SIG-M5 treated with dmso at 0.1 percent for 504 hours (cell line): ENCODE measurements at regions not wholly inside any gene's neighbourhood (a gene's known extent, or its start where the extent isn't known, plus 50 kb on each side); places are given as distances from the start of the nearest gene placed in this dataset.

Experiments used
- DNase-seq: peaks from one replicate; lab custom pipeline; 2025; ENCODE audit not compliant: unreplicated experiment; lab: John Stamatoyannopoulos, UW

DNA sequence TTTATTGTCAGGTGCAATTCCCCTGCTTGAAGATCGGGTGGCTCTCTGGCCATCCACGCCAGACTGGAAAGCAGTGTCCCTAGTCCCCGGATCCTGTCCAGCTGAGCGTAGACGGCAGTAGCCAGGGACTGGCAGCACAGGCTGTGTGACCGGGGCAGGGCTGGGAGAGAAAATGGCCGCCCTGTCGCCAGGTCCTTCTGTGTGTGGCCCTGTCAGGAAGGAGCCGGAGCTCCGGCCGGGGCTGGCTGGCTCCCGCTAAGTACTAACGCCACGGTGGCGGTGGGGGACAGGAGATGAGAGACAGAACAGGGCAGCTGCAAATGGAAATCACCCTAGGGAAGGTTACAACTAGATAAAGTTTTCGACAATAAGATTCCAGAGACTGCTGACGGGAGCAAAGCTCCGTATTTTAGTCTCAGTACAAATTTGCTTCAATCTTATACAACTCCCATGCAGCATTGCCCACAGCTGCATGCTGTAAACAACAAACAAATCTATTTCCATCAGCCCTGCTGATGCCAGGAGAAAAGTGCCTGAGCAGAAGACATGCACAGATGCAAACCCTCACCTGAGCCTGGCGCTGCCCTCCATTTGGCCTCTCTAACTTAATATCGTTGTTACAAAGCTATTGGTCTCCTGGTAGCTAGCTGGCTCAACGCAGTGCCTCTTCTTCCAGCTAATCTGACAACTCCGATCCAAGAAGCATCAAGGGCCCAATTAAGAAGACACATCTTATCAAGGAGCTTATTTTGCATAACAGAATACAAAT lies 253.0 kb downstream of the TSHZ3 start:
- no peak for DNase-seq

GRCh38 chr19:31095100-31095804 lies 254.0 kb downstream of the TSHZ3 start:
- DNase-seq, result no peak

DNA sequence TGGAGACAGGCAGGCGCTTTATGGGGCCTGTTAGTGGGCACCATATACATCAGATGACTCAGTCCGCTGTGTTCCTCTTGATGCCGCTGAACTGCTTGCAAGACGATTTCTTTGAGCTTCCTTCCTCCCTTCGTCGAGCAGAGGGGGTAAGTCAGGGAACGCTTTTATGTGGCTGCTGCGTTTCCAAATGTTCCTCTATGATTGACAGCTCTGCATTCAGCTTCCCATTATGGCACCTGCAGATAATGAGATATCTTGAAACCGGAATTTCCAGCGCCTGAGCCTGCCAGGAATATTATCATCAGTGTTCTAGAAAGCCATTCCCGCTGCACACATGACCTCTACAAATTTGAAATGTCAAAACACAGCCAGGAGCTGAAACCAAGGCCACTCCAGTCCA lies 257.0 kb downstream of the TSHZ3 start:
- no peak for DNase-seq

DNA sequence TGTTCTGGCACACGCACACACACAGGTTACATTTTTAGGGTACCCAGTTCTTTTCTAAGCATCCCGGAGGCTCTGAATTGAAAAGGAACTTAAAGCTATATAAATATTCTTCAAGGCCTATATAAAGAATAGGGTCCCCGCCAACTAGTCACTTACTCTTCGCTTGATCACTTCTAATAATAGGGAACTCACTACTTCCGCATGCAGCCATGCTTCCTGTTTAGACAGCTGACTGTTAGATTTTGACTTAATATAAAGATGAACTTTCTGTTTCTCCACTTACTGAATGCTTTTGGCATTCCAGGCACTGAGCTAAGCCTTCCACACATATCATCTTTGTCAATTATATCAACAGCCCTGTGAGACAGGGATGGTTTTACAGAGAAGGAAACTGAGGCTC lies 259.6 kb downstream of the TSHZ3 start:
- no peak for DNase-seq

GRCh38 chr19:31085125-31085524 lies 264.1 kb downstream of the TSHZ3 start:
- no peak for DNase-seq

GRCh38 chr19:31083105-31083504 lies 266.1 kb downstream of the TSHZ3 start:
- no peak for DNase-seq

GRCh38 chr19:31075146-31075655 lies 274.0 kb downstream of the TSHZ3 start:
- no peak for DNase-seq

- peak; percentile 1 for DNase-seq
These were observed 274.8 kb downstream of the TSHZ3 start for GRCh38 chr19:31074199-31075125.

- no peak for DNase-seq
These were observed 275.6 kb downstream of the TSHZ3 start for GRCh38 chr19:31073485-31074198.

DNA sequence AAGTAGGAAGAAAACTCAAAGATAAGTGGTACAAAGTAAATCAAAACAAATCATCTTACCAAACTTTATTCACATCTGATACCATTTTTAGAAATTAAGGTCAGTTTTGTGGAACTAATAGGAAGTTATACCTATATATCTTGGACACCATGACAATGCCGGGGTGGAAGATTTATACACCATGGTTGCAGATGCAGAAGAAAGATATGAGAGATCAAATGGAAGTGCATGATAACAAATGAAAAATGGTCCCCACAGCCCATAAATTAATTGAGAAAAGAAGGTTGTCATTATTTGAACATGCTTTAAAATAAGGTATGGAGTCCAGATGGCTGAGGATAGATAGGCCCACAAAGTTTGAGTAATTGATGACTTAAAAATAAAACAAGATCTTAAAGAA lies 276.8 kb downstream of the TSHZ3 start:
- DNase-seq, result no peak

DNA sequence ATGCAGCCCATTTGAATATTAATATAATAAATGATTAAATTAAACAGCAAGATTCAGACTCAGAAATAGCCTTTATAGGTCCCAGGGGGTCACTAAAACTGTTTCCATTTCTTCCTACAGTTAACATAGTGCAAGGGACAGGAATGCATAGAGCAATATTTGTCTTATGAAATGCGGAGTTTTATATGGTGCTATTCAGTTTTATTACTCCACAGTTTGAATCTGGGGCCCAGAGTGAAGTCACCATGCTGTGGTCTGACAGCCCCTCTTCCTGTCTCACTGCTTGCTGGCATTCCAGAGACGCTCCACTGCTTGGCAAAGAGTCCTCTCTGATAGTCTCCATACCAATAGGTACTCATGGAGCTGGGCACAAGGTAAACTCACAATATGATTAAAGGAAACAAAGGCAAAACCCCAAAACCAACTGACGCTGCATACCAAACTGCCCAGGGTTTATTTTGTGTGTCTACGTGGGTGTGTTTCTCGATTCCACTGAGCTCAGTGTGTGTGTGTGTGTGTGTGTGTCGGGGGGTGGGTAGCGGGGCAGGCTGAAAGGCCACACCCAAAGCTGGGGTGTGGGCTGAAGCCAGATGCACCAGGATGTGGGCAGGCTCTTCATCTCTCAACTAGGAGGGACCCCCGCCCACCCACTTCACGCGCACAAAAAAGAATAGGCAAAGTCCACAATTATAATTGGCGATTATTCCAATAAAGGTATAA lies 277.9 kb downstream of the TSHZ3 start:
- DNase-seq, result no peak

- DNase-seq, result no peak
These were observed 278.8 kb downstream of the TSHZ3 start for GRCh38 chr19:31070146-31071065.

DNA sequence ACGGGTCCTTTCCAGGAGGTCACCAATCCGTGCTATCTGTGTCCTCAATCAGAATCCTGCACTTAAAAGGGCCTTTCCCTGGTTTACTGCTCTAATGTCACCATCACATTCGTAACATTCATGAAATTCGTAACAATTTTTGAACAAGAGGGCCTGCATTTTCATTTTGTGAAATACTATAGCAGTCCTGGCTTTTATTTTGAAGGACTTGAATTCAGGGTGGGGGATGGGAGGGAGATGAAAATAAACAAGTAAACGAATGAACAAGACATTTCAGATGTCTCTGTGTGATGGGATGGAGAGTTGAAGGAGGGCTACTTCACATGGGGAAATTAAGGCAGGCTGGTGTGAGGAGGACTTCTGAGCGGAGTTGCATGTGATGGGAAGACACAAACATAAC lies 281.0 kb downstream of the TSHZ3 start:
- no peak for DNase-seq

DNA sequence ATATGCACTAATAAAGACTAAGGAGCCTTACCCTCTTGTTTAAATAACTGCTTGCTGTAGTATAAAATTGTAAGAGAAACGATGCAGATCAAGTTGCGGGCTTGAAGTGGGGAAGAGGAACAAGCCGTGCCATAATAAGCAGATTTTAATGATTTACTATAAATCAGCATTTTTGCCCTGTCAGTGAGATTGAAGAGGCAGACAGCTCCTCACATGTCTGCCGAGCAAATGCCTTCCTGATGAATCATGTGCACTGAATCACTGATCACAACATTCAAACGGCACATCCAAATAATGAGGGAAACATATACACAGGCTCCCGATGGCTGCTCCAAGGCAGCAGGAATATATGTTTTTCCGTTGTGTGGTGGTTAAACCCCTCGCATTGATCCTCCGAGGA lies 282.9 kb downstream of the TSHZ3 start:
- no peak for DNase-seq

DNA sequence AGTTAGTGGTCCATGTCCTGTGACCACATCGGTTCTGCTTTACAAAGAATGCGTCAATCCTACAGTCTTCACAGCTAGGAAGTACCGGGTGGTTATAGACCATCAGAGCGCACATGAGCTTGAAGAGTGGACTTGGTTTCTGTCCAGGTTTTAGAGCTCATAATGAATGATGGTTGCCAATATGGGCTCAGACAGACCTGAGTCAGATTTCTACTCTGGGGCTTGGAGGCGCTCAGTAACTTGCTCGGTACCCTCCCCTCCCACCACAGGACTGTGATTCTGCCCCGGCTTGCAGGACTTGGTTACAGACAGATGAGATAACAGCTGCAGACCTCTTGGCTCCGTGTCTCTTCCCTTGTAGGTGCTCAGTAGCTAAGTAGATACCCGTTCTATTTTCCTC lies 284.7 kb downstream of the TSHZ3 start:
- no peak for DNase-seq

DNA sequence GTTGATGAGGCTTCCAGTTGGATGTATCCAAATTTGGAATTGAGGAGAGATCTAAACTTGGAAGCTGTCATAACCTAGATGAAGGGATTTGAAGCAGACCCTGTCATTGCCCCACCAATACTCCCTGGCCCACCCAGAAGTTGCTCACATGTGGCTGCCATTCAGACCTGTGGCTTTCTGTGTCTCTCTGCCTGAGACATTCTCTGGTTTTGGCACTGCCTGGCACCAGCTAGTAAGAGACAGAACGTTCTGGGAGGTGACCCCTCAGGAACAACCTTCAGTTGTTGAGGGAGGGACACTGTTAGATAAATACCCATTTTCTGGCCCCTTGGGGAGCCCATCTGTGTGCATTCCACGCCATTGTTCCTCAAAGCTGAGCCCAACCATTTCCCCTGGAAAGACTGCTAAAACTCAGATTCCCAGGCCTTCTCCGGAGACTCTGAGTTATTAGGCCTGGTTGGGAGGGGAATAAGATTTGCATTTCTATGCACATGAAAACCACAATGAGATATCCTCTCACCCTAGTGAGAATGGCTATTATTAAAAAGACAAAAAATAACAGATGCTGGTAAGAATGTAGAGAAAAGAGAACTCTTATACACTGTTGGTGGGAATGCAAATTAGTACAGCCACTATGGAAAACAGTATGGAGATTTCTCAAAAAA lies 290.4 kb downstream of the TSHZ3 start:
- DNase-seq, result no peak

GRCh38 chr19:31057476-31057875 lies 291.8 kb downstream of the TSHZ3 start:
- DNase-seq, result no peak

DNA sequence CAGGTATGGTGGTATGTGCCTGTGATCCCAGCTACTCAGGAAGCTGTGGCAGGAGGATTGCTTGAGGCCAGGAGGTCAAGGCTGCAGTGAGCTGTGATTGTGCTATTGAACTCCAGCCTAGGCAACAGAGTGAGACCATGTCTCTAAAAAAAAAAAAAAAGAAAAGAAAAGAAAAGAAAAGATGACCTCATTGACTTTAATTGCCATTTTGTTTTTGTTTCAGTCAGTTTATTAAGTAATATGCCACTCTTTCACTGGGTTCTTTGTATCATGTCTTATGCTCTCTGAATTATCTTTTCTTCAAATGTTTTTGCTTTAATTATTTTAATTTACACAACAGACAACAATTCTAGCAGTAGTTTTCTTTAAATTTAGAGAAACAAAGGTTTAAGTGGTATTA lies 293.8 kb downstream of the TSHZ3 start:
- no peak for DNase-seq

GRCh38 chr19:31054430-31054829 lies 294.8 kb downstream of the TSHZ3 start:
- peak; percentile 12 for DNase-seq
